SK-N-SH (cell line): ENCODE measurements at regions not wholly inside any gene's neighbourhood (a gene's known extent, or its start where the extent isn't known, plus 50 kb on each side); places are given as distances from the start of the nearest gene placed in this dataset.

Experiments used
- CTCF ChIA-PET: fragments of 300-600, 350-600 bp; formaldehyde crosslinking; extraction: SDS; loops from one replicate; lab custom pipeline; 2021; lab: Yijun Ruan, JAX
- POLR2A ChIA-PET: fragments of 350-600 bp; sonication (Branson Sonifier 250); formaldehyde crosslinking; extraction: SDS; loops from one replicate; lab custom pipeline; 2020; ENCODE audit warnings: antibody characterized with exemption, inconsistent platforms; lab: Yijun Ruan, JAX
- DNase-seq: peaks from one replicate; pipeline ENCODE4 v3.0.0; 2012
- H2AFZ ChIP-seq: fragments of 200-600 bp; sonication (generic); 2 replicates; pipeline ENCODE4 v1.8.1; 2016; ENCODE audit warnings: antibody characterized with exemption, mild to moderate bottlenecking, low read depth
- H3F3A ChIP-seq: fragments of 200-600 bp; sonication (generic); replicated peaks from 2 replicates; pipeline ENCODE3; 2016; ENCODE audit warnings: antibody characterized with exemption, mild to moderate bottlenecking; ENCODE audit not compliant: insufficient read depth
- H3K27ac ChIP-seq, 2 experiments: fragments of 200-500 bp in 1 of 2; fragments of 200-600 bp in 1 of 2; sonication (Bioruptor generic) in 1 of 2; sonication (generic), shearing (Covaris generic) in 1 of 2; 2 replicates each; pipeline versions ENCODE4 v1.5.1 to v1.6.1; 2014 to 2016; ENCODE audit warnings: low read depth in 2 of 2, inconsistent platforms in 1 of 2, low read length in 1 of 2, mild to moderate bottlenecking in 1 of 2, mixed read lengths in 1 of 2
- H3K27me3 ChIP-seq: fragments of 200-600 bp; sonication (generic), shearing (Covaris generic); 2 replicates; pipeline ENCODE4 v1.6.1; 2016; ENCODE audit warnings: mixed run types; ENCODE audit not compliant: insufficient read depth
- H3K36me3 ChIP-seq, 2 experiments: fragments of 200-500 bp in 1 of 2; fragments of 200-600 bp in 1 of 2; sonication (Bioruptor generic) in 1 of 2; sonication (generic) in 1 of 2; replicated peaks in 1 of 2; 2 replicates each; pipeline versions ENCODE3 to v1.5.1; 2014 to 2016; ENCODE audit warnings: low read length in 1 of 2, mild to moderate bottlenecking in 1 of 2; ENCODE audit not compliant: insufficient read depth in 2 of 2, control insufficient read depth in 1 of 2
- H3K4me1 ChIP-seq, 2 experiments: fragments of 200-500 bp in 1 of 2; fragments of 200-600 bp in 1 of 2; sonication (Bioruptor generic) in 1 of 2; sonication (generic), shearing (Covaris generic) in 1 of 2; 2 replicates each; pipeline versions ENCODE4 v1.5.1 to v1.6.1; 2014 to 2016; ENCODE audit warnings: low read depth in 1 of 2, low read length in 1 of 2, mixed run types in 1 of 2; ENCODE audit not compliant: insufficient read depth in 2 of 2, control insufficient read depth in 1 of 2
- H3K4me2 ChIP-seq: fragments of 200-600 bp; sonication (generic), shearing (Covaris generic); 2 replicates; pipeline ENCODE4 v1.6.1; 2017; ENCODE audit warnings: mixed run types
- H3K4me3 ChIP-seq, 2 experiments: fragments of 200-500 bp in 1 of 2; fragments of 200-600 bp in 1 of 2; sonication (Bioruptor generic) in 1 of 2; sonication (generic), shearing (Covaris generic) in 1 of 2; 2 replicates each; pipeline versions ENCODE4 v1.5.1 to v1.8.1; 2014 to 2016; ENCODE audit warnings: low read depth in 2 of 2, inconsistent platforms in 1 of 2, low read length in 1 of 2, mild to moderate bottlenecking in 1 of 2, mixed read lengths in 1 of 2, moderate library complexity in 1 of 2
- H3K79me2 ChIP-seq: fragments of 200-600 bp; sonication (generic); 2 replicates; pipeline ENCODE4 v1.8.1; 2017; ENCODE audit warnings: mild to moderate bottlenecking; ENCODE audit not compliant: insufficient read depth
- H3K9ac ChIP-seq: fragments of 200-600 bp; sonication (generic); 2 replicates; pipeline ENCODE4 v1.6.1; 2017; ENCODE audit warnings: mixed run types
- H3K9me2 ChIP-seq: fragments of 200-600 bp; sonication (generic); 2 replicates; pipeline ENCODE4 v1.6.1; 2017; ENCODE audit warnings: mixed run types
- H3K9me3 ChIP-seq: fragments of 200-600 bp; sonication (generic); 2 replicates; pipeline ENCODE4 v1.6.1; 2017; ENCODE audit warnings: mixed run types, mild to moderate bottlenecking, moderate library complexity
- H4K20me1 ChIP-seq: fragments of 200-600 bp; sonication (generic); 2 replicates; pipeline ENCODE4 v1.6.1; 2017; ENCODE audit warnings: mild to moderate bottlenecking, mixed run types; ENCODE audit not compliant: insufficient read depth
- CHD2 ChIP-seq: fragments of 150-350 bp; IDR thresholded peaks from 2 replicates; pipeline ENCODE4 v1.6.1; 2018; ENCODE audit warnings: low read length; ENCODE audit not compliant: partially characterized antibody
- ELF1 ChIP-seq: IDR thresholded peaks from 2 replicates; pipeline ENCODE4 v1.4.0; 2012
- EP300 ChIP-seq, 2 experiments: IDR thresholded peaks; 2 replicates each; pipeline versions ENCODE4 v1.4.0 to v1.6.1; 2012; ENCODE audit warnings: borderline replicate concordance in 1 of 2, low read depth in 1 of 2, low read length in 1 of 2
- EZH2phosphoT487 ChIP-seq: fragments of 200-600 bp; sonication (generic); IDR thresholded peaks from 2 replicates; pipeline ENCODE4 v1.6.1; 2017; ENCODE audit warnings: low read depth, mixed run types, mild to moderate bottlenecking, antibody characterized with exemption, moderate library complexity, borderline replicate concordance
- FOSL2 ChIP-seq: IDR thresholded peaks from 2 replicates; pipeline ENCODE4 v1.4.0; 2012; ENCODE audit warnings: low read depth, mild to moderate bottlenecking, moderate library complexity, borderline replicate concordance
- FOXJ3 ChIP-seq: sonication (generic); formaldehyde crosslinking; IDR thresholded peaks from 2 replicates; pipeline ENCODE4 v1.5.1; 2020; ENCODE audit warnings: mild to moderate bottlenecking, missing genetic modification reagents
- FOXM1 ChIP-seq: IDR thresholded peaks from 2 replicates; pipeline ENCODE4 v1.4.0; 2012; ENCODE audit warnings: low read depth, mild to moderate bottlenecking
- GABPA ChIP-seq: IDR thresholded peaks from 2 replicates; pipeline ENCODE4 v1.4.0; 2012; ENCODE audit warnings: low read depth, mild to moderate bottlenecking
- MEF2A ChIP-seq: IDR thresholded peaks from 2 replicates; pipeline ENCODE4 v1.4.0; 2012; ENCODE audit warnings: low read depth, borderline replicate concordance
- RFX5 ChIP-seq: IDR thresholded peaks from 2 replicates; pipeline ENCODE4 v1.6.1; 2012; ENCODE audit warnings: mild to moderate bottlenecking, improper control_type of control experiment, low read length
- SMC3 ChIP-seq: IDR thresholded peaks from 2 replicates; pipeline ENCODE4 v1.6.1; 2012; ENCODE audit warnings: low read depth, low read length, improper control_type of control experiment
- TCF12 ChIP-seq: IDR thresholded peaks from 2 replicates; pipeline ENCODE4 v1.4.0; 2012
- USF1 ChIP-seq: IDR thresholded peaks from 2 replicates; pipeline ENCODE4 v1.4.0; 2012; ENCODE audit warnings: low read depth, borderline replicate concordance
- ZBTB33 ChIP-seq: IDR thresholded peaks from 2 replicates; pipeline ENCODE4 v1.4.0; 2012; ENCODE audit warnings: low read depth, borderline replicate concordance
- WGBS: methylation state at CpG from one replicate; pipeline ENCODE4 v1.1.6; 2017; ENCODE audit warnings: low lambda C conversion rate; 5-methylcytosine and 5-hydroxymethylcytosine counted together
- TF ChIP-seq, protein P1 (sequence below): IDR thresholded peaks from 2 replicates; pipeline ENCODE4; 2012
- TF ChIP-seq, protein P2 (sequence below): IDR thresholded peaks from 2 replicates; pipeline ENCODE4 v1.6.1; 2012; ENCODE audit warnings: mild to moderate bottlenecking, low read depth, low read length, moderate library complexity
- TF ChIP-seq, protein P3 (sequence below): fragments of 150-350 bp; IDR thresholded peaks from 2 replicates; pipeline ENCODE4 v1.6.1; 2016; ENCODE audit warnings: mild to moderate bottlenecking, low read depth, low read length

DNA sequence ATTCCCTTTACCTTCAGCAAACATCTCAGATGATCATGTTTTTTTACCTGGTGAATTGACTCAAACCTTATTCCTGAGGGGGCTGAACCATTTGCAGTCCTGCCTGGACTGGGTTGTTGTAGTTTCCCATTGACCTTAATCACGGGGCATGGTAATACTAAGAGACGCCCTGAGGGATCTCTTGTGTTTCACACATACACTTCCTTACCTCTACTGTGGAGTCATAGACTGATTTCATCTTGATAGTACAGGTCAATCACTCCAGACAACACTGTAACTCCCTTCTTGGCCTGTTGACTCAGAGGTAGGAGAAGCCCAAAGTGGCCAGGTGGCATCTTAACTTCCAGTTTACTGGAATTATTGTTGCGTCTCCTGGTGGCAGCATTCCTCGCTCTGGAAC is 1064.0 kb upstream of the PCDH10 start:
- Histone ChIP-seq H3K27ac (no peak overlapping the region), H3K79me2 (no peaks in the 10 kb centered on the region), H3K9ac (no peak overlapping the region), H3K4me3 (no peak overlapping the region), H3K36me3 (no peaks in the 10 kb centered on the region), H4K20me1 (no peaks in the 10 kb centered on the region), H3K4me1 (no peaks in the 10 kb centered on the region), H3F3A (no peaks in the 10 kb centered on the region), H3K27me3 (no peaks in the 10 kb centered on the region), H2AFZ (no peak overlapping the region), H3K4me2 (no peak overlapping the region), H3K9me3 (no peaks in the 10 kb centered on the region), H3K9me2 (no peaks in the 10 kb centered on the region)
- ChIA-PET CTCF (no interaction called here), POLR2A (no interaction called here)
- DNase-seq: no peak
- TF ChIP-seq CHD2 (no peak), FOXM1 (no peak), EP300 (IDR thresholded peaks at IDR 0.05; ENCODE audit: borderline replicate concordance in 1 of 2, low read depth in 1 of 2, low read length in 1 of 2) (no peak), MEF2A (no peak), USF1 (no peak), FOSL2 (no peak), EZH2phosphoT487 (no peak), ZBTB33 (no peak), GABPA (no peak), RFX5 (no peak), FOXJ3 (CRISPR knock-in tag) (no peak), SMC3 (no peak), ELF1 (no peak), TCF12 (no peak)
- TF ChIP-seq, protein P1, sequence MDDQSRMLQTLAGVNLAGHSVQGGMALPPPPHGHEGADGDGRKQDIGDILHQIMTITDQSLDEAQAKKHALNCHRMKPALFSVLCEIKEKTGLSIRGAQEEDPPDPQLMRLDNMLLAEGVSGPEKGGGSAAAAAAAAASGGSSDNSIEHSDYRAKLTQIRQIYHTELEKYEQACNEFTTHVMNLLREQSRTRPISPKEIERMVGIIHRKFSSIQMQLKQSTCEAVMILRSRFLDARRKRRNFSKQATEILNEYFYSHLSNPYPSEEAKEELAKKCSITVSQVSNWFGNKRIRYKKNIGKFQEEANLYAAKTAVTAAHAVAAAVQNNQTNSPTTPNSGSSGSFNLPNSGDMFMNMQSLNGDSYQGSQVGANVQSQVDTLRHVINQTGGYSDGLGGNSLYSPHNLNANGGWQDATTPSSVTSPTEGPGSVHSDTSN: no peak
- TF ChIP-seq, protein P2, sequence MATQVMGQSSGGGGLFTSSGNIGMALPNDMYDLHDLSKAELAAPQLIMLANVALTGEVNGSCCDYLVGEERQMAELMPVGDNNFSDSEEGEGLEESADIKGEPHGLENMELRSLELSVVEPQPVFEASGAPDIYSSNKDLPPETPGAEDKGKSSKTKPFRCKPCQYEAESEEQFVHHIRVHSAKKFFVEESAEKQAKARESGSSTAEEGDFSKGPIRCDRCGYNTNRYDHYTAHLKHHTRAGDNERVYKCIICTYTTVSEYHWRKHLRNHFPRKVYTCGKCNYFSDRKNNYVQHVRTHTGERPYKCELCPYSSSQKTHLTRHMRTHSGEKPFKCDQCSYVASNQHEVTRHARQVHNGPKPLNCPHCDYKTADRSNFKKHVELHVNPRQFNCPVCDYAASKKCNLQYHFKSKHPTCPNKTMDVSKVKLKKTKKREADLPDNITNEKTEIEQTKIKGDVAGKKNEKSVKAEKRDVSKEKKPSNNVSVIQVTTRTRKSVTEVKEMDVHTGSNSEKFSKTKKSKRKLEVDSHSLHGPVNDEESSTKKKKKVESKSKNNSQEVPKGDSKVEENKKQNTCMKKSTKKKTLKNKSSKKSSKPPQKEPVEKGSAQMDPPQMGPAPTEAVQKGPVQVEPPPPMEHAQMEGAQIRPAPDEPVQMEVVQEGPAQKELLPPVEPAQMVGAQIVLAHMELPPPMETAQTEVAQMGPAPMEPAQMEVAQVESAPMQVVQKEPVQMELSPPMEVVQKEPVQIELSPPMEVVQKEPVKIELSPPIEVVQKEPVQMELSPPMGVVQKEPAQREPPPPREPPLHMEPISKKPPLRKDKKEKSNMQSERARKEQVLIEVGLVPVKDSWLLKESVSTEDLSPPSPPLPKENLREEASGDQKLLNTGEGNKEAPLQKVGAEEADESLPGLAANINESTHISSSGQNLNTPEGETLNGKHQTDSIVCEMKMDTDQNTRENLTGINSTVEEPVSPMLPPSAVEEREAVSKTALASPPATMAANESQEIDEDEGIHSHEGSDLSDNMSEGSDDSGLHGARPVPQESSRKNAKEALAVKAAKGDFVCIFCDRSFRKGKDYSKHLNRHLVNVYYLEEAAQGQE: no peak
- TF ChIP-seq, protein P3, sequence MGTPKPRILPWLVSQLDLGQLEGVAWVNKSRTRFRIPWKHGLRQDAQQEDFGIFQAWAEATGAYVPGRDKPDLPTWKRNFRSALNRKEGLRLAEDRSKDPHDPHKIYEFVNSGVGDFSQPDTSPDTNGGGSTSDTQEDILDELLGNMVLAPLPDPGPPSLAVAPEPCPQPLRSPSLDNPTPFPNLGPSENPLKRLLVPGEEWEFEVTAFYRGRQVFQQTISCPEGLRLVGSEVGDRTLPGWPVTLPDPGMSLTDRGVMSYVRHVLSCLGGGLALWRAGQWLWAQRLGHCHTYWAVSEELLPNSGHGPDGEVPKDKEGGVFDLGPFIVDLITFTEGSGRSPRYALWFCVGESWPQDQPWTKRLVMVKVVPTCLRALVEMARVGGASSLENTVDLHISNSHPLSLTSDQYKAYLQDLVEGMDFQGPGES: no peak
- WGBS: 11% methylated on average over 4 of the region's 4 CpGs
